ENCODE measurements at regions not wholly inside any gene's neighbourhood (a gene's known extent, or its start where the extent isn't known, plus 50 kb on each side); places are given as distances from the start of the nearest gene placed in this dataset.

- TF ChIP-seq EZH2phosphoT487 (IDR thresholded peaks at IDR 0.05; ENCODE audit: unreplicated experiment): no peak
- TF ChIP-seq POLR2AphosphoS5 (IDR thresholded peaks at IDR 0.05; ENCODE audit: low read depth): no peak
- no peak for TF ChIP-seq CTCF (conservative IDR thresholded peaks at IDR 0.05; ENCODE audit: low read depth in 2 of 2)
- TF ChIP-seq REST (IDR thresholded peaks at IDR 0.05; ENCODE audit: unreplicated experiment): no peak
- TF ChIP-seq EZH2 (IDR thresholded peaks at IDR 0.05; ENCODE audit: low read depth, unreplicated experiment): no peak
- no peak for TF ChIP-seq ETS1 (IDR thresholded peaks at IDR 0.05)
- no peak for TF ChIP-seq JUNB (IDR thresholded peaks at IDR 0.05; ENCODE audit: unreplicated experiment)
Observed at GRCh38 chr14:66371776-66372175, 114.4 kb upstream of the CCDC196 start.
